ENCODE measurements at regions not wholly inside any gene's neighbourhood (a gene's known extent, or its start where the extent isn't known, plus 50 kb on each side); places are given as distances from the start of the nearest gene placed in this dataset.
A peak's percentile ranks its signal among the peaks of the same experiment; 100 is the strongest.
"Not testable (repeated sequence)": the region's sequence is repeated elsewhere in the genome, so short reads cannot be mapped to it uniquely, and the experiment has no call there.

- no peak for DNase-seq (ENCODE audit: low spot score)
Measured at GRCh38 chr10:25076506-25077177, 60.2 kb downstream of the THNSL1 start.

DNA sequence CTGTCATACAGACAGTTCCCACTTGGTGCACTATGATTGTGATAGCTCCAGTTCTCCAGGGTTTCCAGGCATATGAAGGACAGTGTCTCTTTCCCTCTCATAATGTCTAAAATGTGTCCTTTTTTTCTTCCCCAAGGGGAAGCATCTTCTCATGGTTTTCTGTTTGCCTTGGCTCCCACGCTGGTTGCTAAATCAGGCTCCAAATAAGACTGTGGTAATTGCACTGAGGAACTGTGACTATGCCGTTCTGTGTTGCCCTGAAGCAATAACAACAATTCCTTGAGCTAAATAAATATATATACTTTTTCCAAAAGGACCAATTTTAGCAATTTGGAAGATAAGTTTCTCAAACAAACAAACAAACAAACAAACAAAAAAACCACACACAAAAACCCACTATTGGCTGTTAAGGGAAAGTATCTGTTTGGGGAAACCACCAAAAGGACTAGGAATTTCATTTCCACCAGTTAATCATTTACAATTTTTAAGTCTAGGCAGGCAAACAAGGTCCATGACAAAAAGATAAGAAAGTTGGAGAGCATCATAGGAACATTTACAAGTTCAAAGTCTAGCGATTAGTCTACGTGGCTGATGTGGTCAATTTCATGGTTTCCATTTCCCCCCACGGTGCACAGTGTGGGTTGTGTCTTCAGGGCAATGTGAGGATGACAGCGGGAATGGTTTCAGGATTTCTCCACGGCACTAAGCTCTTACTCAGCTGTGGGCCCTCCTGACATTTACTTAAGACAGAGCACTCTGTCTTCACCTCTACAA, 62.4 kb downstream of the THNSL1 start:
- no peak for DNase-seq (ENCODE audit: low spot score)

DNA sequence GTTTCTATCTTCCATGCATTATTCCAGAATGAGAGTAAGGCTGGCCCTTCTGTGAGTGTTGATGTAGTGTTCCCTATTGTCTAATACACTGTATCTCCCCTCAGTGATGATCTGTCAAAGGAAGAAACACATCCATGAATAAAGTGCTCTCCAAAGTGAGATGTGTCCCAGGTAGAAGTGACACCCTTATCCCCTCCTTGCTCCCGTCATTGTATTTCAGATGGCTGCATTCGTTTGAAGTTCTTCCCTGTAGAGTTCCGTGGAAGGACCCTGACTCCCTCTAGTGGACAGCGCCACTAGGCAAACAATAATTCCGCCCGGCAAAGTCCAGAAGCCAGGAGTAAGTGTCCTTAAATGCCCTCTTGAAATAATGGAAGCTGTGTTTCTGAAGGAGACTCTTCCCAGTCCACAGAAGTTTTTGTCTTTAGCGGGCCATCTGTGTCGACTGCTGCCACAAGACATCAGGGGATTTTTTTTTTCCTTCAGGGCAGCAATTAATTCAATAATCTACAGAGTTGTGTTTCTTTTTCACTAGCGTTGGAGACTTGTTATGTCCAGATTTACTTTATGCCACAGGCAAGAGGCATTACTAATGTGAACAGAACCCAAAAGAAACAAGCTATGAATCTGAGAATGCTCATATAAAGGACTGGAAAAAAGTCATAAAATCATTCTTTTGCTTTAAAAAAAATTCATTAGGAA, 64.6 kb downstream of the THNSL1 start:
- DNase-seq (ENCODE audit: low spot score) = peak; percentile 40

DNA sequence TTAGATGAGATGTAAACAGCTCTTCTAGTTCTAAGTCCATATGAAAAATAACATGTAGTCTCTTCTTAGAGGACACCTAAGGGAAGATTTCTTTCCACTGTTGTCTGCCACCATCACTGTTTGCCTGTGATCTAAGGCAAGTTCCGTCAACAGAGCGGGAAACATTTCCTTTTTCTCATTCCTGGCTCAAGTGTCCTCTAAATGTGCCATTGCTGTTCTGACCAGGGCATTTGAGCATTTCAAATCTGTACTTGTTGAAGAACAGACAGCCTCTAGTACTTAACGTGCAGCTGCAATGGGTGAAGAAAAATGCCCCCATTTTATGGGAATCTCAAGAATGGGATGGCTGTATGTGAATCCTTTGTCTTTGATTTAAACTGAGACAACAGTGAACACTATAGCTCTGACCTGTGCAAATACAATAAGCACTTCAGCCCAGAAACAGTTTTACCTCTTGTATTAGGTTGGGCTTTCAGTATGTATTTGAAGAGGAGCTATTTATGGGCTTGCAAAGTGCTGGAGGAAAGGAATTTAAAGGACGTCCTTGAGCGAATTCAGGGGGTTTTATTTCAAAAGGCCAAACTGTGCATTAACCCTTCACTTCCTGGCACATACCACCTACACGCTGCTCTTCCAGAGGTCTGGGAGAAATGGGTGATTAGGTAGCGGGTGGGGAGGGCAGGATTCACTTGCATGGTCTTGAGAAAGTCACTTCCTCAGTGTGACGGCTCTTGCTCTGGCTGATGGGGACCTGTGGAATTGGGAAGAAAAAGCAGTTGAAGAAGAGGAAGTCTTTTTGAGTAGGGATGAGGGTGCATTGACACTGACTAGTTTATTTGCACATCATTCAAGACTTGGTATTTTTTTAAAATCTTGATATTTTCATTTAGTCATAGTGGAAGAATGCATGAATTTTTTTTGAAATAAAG, 66.1 kb downstream of the THNSL1 start:
- no peak for DNase-seq (ENCODE audit: low spot score)

DNA sequence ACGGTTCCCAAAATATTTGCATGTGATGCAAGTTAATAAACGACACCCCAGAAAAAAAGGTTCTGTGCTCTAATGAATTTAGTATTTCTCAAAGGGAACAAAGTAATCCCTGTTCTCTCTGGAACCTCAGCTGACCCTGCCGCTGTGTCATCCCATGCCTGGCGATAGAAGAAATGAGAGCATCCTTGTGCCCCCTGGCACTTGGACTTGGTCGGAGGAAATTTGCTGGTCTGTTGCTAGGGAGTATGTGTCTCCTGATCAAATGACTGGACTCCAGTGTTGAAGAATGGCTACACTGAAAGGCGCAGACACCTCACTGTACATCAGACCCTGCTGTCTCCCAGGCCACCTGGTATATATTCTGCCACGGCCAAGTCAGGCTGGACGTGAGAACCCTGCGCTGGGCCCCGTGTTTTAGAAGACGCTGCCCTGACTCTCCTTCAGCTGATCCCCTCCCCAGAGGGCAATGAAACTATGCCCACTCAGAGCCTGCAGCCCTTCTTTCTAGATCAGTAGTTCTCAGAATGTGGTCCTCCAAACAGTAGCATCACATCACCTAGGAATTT, 67.2 kb downstream of the THNSL1 start:
- DNase-seq (ENCODE audit: low spot score) = no peak

GRCh38 chr10:25084447-25084846, 68.0 kb downstream of the THNSL1 start:
- DNase-seq (ENCODE audit: low spot score) = no peak

DNA sequence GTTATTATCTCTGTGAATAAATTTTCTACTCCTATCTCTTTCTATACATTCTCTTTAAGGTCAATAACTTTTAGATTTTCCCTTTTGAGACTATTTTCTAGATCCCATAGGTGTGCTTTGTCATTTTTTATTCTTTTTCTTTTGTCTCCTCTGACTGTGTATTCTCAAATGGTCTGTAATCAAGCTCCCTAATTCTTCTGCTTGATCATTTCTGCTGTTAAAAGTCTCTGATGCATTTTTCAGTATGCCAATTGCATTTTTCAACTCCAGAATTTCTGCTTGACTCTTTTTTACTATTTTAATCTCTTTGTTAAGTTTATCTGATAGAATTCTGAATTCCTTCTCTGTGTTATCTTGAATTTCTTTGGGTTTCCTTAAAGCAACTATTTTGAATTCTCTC, 78.2 kb downstream of the THNSL1 start:
- no peak for DNase-seq (ENCODE audit: low spot score)

GRCh38 chr10:25097669-25098411, 77.0 kb upstream of the GPR158 start:
- no peak for DNase-seq (ENCODE audit: low spot score)

DNA sequence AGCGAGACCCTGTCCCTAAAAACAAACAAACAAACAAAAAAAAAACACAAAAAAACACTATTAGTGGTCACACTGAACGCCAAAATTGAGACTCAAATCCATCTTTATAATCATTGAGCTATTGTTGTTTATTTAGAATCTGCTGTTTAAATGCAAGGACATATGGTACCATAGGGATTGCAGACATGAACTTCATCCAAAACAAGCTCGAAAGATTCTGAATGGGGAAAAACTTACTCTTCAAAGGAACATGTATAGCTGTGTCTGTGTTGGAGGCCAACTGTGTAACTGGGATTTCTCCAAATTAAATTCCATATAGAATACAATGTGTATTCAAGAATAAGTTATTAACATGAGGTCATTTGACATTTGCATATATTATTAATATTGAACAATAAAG, 74.7 kb upstream of the GPR158 start:
- DNase-seq (ENCODE audit: low spot score) = no peak

- DNase-seq (ENCODE audit: low spot score) = no peak
Measured at GRCh38 chr10:25101461-25102146, 73.2 kb upstream of the GPR158 start.

- DNase-seq (ENCODE audit: low spot score) = no peak
Measured at GRCh38 chr10:25102147-25102822, 72.5 kb upstream of the GPR158 start.

DNA sequence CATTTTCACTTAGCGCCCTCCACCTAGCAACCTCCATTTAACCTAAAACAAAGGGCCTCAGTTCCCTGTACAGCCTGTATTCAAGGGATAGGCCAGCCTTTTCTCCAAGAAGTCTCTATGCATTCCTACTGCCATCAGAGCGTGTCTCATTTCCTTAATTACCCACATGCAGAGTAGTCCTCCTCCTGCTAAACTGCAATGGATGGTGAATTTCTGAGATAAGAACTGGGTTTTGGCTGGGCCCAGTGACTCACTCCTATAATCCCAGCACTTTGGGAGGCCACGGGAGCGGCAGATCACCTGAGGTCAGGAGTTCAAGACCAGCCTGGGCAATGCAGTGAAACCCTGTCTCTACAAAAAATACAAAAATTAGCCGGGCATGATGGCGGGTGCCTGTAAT, 71.1 kb upstream of the GPR158 start:
- DNase-seq (ENCODE audit: low spot score) = no peak

- DNase-seq (ENCODE audit: low spot score) = no peak
Measured at GRCh38 chr10:25104441-25104840, 70.4 kb upstream of the GPR158 start.

- no peak for DNase-seq (ENCODE audit: low spot score)
Measured at GRCh38 chr10:25105262-25105661, 69.5 kb upstream of the GPR158 start.

DNA sequence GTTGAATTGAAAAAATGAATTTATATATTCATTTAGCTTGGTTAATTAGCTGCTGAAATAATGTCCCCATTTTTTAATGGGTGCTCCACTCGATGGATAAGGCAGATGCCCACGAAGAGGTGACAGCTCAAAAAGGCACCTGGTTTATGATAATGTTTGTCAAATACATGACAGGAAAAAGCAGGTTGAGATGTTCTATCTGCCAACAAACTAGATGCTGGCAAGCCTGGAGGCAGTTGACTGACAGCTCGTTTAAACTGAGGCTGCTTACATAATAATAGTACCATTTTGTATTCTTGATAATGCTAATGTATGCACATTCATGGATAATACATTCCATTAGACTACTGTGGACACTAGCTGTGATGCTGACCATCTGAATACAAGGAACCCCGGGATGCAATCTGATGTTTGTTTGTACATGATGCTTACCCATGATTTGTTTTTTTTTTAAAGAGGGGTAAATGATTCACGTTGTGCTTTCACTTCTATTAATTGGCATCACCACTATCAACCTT, 69.0 kb upstream of the GPR158 start:
- no peak for DNase-seq (ENCODE audit: low spot score)

DNA sequence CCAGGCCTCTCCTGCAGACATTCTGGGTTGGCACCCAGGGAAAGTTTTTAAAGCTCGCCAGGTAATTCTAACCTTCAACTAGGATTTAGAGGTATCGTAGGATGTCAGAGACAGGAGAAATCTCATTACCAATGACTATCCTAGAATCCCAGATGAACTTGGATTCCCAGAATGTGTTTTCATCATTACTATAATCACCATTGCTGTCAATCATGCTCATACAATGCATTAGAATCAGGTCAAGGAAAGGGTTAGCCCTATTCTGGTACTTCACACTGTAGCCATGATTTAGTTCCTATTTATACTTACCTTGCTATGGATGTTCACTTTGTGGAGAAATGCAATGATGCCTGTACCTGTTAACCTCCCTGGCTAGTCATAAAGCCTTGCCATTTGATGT, 67.0 kb upstream of the GPR158 start:
- no peak for DNase-seq (ENCODE audit: low spot score)

DNA sequence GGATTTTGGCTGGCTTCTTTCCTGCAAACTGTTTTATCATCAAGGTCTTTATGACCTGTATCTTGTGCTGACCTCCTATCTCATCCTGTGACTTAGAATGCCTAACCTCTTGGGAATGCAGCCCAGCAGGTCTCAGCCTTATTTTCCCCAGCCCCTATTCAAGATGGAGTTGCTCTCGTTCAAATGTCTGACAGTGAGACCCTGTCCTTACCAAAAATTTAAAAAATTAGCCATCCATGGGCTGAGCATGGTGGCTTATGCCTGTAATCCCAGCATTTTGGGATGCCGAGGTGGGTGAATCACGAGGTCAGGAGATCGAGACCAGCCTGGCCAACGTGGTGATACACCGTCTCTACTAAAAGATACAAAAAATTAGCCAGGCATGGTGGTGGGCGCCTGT, 64.9 kb upstream of the GPR158 start:
- DNase-seq (ENCODE audit: low spot score) = not testable (repeated sequence)

- no peak for DNase-seq (ENCODE audit: low spot score)
Measured at GRCh38 chr10:25112016-25112415, 62.8 kb upstream of the GPR158 start.

DNA sequence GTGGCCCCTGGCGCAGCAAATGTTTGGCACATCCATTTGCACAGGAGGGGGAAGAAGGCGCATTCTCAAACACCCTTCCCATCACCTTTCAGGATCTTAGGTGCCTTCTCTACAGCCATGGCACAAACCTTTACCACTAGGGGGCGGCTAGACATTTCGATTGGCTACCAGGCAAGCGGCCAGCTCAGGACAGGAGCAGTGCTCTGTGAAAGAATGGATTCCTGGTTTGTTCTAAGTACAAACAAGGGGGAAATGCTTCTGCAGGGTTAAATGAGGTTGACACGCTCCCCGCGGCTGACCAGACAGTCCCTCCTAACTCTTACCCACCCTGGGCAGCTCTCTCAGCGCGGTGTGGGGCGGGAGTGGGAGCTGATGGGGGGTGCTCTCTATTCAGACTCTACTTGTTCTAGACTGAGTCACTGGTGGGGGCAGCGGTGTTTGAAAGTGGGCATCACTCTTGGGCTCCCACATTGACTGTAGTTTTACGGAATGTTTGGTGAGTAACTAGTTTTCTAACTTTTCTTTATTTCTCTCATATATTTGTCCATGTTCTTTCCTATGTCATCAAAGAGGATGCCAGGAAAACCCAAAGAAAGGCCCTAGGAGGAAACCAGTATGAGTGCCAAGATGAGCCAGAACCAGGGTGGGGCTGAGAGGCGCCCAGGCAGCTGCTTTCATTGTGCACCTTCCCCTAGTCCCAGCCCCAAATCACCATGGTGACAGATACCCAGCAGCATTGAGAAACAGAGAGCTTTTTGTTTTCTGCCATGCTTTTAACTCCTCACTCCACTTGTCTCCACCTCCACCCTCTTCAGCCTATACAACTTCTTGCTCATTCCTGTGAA, 61.4 kb upstream of the GPR158 start:
- peak; percentile 51 for DNase-seq (ENCODE audit: low spot score)

Measured in HuH-7.5 (cell line).